ENCODE measurements at regions not wholly inside any gene's neighbourhood (a gene's known extent, or its start where the extent isn't known, plus 50 kb on each side); places are given as distances from the start of the nearest gene placed in this dataset.

GRCh38 chr9:1267141-1267570 lies 217.0 kb downstream of the DMRT2 start:
- DNase-seq (ENCODE audit: low spot score) = no peak

- no peak for DNase-seq (ENCODE audit: low spot score)
Measured at GRCh38 chr9:1267581-1267980, 217.4 kb downstream of the DMRT2 start.

- DNase-seq (ENCODE audit: low spot score) = no peak
Measured at GRCh38 chr9:1269533-1270315, 219.6 kb downstream of the DMRT2 start.

GRCh38 chr9:1271367-1271766 lies 221.2 kb downstream of the DMRT2 start:
- DNase-seq (ENCODE audit: low spot score) = no peak

- no peak for DNase-seq (ENCODE audit: low spot score)
Measured at GRCh38 chr9:1271786-1272185, 221.6 kb downstream of the DMRT2 start.

GRCh38 chr9:1272488-1272887 lies 222.3 kb downstream of the DMRT2 start:
- DNase-seq (ENCODE audit: low spot score) = no peak

- DNase-seq (ENCODE audit: low spot score) = no peak
Measured at GRCh38 chr9:1273859-1274258, 223.7 kb downstream of the DMRT2 start.

GRCh38 chr9:1274334-1274733 lies 224.2 kb downstream of the DMRT2 start:
- no peak for DNase-seq (ENCODE audit: low spot score)

- no peak for DNase-seq (ENCODE audit: low spot score)
Measured at GRCh38 chr9:1276474-1276873, 226.3 kb downstream of the DMRT2 start.

GRCh38 chr9:1284727-1285126 lies 234.6 kb downstream of the DMRT2 start:
- no peak for DNase-seq (ENCODE audit: low spot score)

- no peak for DNase-seq (ENCODE audit: low spot score)
Measured at GRCh38 chr9:1285526-1285925, 235.4 kb downstream of the DMRT2 start.

GRCh38 chr9:1292384-1292783 lies 242.2 kb downstream of the DMRT2 start:
- DNase-seq (ENCODE audit: low spot score) = no peak

- no peak for DNase-seq (ENCODE audit: low spot score)
Measured at GRCh38 chr9:1294641-1295258, 244.6 kb downstream of the DMRT2 start.

GRCh38 chr9:1296331-1296730 lies 246.2 kb downstream of the DMRT2 start:
- DNase-seq (ENCODE audit: low spot score) = no peak

GRCh38 chr9:1298046-1298445 lies 247.9 kb downstream of the DMRT2 start:
- DNase-seq (ENCODE audit: low spot score) = no peak

- no peak for DNase-seq (ENCODE audit: low spot score)
Measured at GRCh38 chr9:1300941-1301340, 250.8 kb downstream of the DMRT2 start.

- no peak for DNase-seq (ENCODE audit: low spot score)
Measured at GRCh38 chr9:1303932-1304331, 253.8 kb downstream of the DMRT2 start.

- no peak for DNase-seq (ENCODE audit: low spot score)
Measured at GRCh38 chr9:1311462-1312042, 261.4 kb downstream of the DMRT2 start.

GRCh38 chr9:1319436-1319835 lies 269.3 kb downstream of the DMRT2 start:
- DNase-seq (ENCODE audit: low spot score) = no peak

GRCh38 chr9:1320051-1320557 lies 269.9 kb downstream of the DMRT2 start:
- no peak for DNase-seq (ENCODE audit: low spot score)

- no peak for DNase-seq (ENCODE audit: low spot score)
Measured at GRCh38 chr9:1320607-1321195, 270.5 kb downstream of the DMRT2 start.

- DNase-seq (ENCODE audit: low spot score) = no peak
Measured at GRCh38 chr9:1327467-1327866, 277.3 kb downstream of the DMRT2 start.

- DNase-seq (ENCODE audit: low spot score) = no peak
Measured at GRCh38 chr9:1328341-1328740, 278.2 kb downstream of the DMRT2 start.

Data from germinal center (tissue), 1 donor.